DMS 273 (cell line): ENCODE measurements at regions not wholly inside any gene's neighbourhood (a gene's known extent, or its start where the extent isn't known, plus 50 kb on each side); places are given as distances from the start of the nearest gene placed in this dataset.

Source experiments
- DNase-seq: peaks from one replicate; lab custom pipeline; 2025; ENCODE audit not compliant: unreplicated experiment; lab: John Stamatoyannopoulos, UW

DNA sequence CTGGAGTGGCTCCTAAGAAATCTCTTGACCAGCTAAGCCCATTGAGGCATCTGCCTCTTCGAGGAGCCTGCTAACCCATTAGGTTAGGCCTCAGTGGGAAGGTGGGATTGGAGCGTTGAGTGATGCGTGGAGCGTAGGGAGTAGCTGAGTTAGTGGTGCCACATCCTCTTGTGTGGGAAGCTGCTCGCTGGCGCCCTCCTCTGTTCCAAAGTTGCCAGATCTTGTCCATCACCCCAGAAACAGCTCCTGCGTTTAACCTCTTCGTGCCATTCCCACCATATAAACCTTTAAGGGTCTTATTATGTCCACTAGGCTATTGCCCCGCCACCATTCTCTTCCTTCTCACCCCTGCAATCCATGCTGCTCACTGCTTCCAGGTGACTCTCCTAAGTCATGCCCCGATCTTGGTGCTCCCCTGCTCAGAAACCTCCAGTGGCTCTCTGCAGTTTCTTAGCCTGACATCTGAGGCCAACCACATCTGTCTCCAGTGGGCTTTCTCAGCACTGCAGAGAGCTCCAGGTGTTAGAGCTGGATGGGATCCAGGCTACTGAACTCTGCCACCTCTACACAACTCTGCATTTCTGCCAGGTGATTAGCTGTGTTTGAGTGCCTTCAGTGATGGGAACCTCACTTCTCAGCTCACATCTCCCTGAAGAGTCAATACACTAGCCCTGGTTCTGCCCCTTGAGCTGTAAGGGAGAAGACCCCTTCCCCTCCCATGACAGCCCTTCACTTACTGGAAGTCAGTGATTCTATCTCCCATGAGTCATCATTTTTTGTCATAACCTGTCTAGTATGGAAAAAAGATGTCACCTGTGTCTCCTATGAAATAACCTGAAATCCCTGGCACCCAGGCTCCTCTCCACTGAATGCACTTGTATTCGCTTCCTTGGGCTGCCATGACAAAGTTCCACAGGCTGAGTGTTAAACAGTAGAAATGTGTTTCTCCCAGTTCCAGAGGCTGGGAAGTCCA lies 65.0 kb upstream of the FGFR2 start:
- peak; percentile 49 for DNase-seq

DNA sequence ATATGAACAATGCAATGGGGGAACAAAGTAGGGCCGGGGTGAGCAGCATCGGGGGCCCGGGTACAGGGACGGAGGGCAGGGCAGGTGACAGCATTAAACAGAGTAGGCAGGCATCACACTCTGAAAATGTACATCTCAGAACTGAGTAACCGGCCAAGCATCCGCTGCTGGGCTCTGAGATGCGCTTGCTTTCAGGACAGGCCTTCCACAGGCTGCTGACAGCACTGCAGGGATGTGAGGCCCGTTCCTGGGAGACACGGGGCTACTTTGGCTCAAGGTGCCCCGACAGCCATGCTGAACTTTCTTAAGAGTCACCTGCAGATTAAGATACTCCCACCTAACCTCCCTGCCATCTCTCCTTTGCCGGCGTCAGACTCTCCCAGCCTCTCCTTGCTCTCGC lies 64.3 kb upstream of the FGFR2 start:
- no peak for DNase-seq

DNA sequence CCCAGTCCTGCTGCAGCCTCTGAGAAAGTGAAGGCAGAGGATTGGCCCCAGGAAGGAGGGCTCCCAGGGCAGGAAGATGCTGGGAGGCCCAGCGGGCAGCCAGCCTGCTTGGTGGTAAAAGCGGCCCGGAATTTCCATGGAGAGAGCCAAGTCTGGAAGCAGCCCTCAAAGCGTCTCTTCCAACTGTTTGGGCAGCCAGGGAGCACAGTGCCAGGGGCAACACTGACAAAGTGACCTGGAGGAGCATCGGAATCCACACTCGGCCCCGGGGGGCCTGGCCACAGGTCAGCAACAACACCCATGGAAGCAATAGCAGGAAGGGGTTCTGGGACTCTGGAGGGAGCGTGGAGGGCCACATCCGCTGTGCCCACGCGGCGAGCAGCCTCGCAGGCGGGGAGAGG lies 63.2 kb upstream of the FGFR2 start:
- DNase-seq, result no peak

DNA sequence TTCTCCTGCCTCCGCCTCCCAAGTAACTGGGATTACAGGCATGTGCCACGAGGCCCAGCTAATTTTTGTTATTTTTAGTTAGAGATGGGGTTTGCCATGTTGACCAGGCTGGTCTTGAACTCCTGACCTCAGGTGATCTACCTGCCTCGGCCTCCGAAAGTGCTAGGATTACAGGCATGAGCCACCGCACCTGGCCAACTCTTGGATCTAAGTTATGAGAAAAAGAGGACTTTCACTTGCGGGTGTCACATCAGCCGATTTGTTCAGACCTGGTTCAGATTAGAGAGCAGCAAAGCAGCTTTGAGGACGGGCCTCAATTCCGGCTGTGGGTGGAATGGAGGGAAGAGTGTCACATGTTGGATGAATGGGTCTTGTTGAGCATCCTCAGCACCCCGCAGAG lies 61.0 kb upstream of the FGFR2 start:
- no peak for DNase-seq

DNA sequence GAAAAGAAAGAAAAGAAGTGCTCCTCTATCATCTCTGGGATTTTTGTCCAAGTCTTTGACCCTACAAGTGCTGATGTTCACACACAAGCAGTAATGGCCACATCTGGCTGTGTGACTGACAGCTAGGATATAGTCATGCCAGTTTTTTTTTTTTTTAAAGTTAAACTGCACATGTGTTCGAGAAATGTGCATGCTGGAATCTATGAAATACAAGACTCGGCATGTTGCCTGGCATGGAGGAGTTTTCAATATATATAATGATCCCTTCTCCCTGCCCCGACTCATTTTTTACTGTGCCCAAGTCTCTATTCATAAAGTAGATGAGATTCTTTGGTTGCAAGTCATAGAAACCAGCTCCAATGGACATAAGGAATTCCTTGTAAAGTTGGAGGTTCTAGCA lies 60.4 kb upstream of the FGFR2 start:
- no peak for DNase-seq

DNA sequence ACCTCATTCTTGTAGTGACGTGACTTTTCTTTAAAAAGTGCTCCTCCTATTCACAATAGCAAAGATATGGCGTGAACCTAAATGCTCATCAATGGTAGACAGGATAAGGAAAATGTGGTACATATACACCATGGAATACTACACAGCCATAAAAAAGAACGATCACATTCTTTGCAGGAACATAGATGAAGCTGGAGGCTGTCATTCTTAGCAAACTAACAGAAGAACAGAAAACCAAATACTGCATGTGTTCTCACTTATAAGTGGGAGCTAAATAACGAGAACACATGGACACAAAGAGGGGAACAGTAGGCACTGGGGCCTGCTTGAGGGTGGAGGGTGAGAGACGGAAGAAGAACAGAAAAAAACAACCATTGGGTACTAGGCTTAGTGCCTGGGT lies 59.9 kb upstream of the FGFR2 start:
- DNase-seq, result no peak

DNA sequence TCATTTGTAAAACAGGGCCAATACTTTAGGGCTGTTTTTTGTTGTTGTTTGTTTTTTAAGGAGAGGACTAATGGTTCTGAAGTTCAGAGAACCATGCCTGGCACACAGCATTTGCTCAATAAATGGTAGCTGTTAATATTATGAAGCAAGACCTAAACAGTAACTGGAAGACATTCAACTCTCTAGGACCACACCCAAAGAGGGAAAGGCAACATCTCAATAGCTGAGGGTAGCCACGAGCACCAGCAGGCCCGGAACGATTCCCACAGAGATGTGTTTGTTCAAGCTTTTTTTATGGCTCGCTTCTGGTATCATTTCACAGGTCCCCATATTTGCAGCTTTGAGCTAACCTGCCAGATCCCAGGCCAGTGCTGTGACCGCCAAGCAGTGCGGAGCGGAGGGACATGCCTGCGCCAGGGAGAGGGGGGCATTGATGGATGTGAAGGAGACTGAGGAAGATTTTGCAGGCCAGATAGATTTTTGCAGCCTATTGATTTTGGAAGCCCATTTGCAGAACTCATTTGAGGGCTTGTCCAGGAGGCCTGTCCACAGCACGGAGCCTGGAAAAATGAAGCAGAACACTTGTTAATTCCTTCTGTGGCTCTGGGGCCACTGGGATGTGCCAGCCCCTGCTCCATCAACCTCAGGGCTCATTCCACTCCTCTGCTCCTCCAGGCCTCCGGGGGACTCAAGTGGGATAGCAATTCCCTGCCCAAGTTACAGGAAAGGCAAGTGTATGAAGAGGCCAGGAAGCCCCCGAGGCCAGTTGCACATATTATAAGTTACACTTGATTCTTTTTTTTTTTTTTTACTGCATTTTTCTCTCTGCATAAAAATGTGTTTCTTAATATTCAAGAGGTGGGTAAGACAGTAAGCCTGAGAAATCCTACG lies 57.3 kb upstream of the FGFR2 start:
- no peak for DNase-seq

DNA sequence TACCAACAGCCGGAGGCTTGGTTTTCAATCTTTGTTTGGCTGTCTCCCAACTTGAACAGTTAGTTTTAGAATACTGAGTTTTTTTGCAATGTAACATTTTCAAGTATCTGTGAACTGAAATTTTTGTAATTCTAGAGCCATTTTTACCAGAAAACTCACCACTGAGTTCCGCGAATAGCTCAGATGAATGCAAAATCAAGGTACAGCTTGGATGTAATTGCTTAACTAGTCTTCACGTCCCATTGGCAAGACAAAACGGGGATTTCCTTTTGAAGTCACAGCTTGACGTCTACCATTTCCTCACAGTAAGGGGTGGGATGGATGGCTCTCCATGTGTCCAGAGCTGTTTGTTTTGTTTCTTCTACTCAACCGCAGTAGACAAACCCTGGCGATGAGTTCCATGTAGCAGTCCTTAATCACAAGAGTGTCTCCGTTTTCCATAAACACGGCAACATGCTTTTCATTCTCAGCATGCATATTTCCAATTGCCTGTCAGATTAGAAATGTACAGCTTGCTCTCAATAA lies 55.8 kb upstream of the FGFR2 start:
- DNase-seq, result no peak

DNA sequence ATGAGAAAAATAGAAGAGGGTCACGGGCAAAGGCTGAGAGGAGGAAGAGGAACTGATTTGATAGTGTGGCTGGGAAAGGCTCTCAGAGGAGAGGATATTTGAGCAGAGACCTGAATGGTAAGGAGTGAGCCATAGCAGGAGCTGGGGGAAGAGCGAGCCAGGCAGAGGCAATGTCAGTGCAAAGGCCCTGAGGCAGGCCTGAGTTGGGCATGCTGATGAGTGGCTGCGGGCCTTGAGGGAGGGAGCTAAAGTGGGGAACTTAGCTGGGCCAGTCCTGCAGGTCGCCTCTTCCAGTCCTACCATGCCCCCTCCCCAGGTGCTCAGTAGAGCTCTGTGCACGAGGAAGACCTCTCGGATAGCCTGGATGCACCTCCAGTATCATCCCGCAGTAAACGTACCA lies 55.4 kb upstream of the FGFR2 start:
- DNase-seq, result no peak

DNA sequence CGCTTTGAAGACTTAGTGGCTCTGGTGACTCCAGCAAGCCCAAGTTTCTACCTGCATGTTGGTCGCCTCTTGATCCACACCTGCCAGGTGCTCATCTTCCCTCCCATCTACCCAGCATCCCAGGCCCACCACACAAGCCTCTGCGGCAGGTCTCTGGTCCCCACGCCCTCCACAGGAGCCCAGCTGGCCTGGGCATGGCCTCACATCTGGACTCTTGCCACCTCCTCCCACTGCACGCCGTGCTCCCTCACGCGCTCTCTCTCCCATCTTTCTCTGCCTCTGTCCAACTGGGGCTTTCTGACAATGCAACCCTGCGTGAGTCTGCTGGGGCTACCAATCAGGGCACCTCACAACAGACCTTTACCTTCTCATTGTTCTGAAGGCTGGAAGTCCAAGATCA lies 50.2 kb upstream of the FGFR2 start:
- no peak for DNase-seq

DNA sequence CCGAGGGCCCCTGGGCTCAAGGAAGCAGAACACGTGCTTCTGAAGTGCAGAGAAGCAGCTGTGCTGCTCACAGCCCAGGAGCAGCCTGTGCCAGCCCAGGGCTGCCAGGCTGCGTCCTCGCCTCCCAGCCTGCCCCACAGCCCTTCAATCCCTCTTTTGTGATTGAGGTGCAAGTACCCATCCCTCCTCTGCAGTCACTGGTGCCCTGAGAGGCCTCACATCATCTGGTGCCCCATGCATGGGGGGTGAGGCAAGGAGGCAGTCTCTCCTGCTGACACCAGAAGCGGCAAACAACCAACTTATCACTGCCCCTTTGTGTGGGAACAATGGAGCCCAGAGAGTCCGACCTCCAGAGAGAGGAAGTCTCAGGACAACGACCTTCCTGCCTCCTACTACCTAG lies 49.8 kb upstream of the FGFR2 start:
- no peak for DNase-seq
